Activated CD8-positive, alpha-beta T cell treated with anti-CD3 and anti-CD28 coated beads, Interleukin-2, amount 10 ng/mL, durations not matched to agents 7 days and 5 days (primary cell): ENCODE measurements at regions not wholly inside any gene's neighbourhood (a gene's known extent, or its start where the extent isn't known, plus 50 kb on each side); places are given as distances from the start of the nearest gene placed in this dataset.
A peak's percentile ranks its signal among the peaks of the same experiment; 100 is the strongest.

Source experiments
- ATAC-seq: fragments of 150-1000 bp; cut with Tn5 transposase; one replicate; pipeline ENCODE4 v1.10.0; 2021; ENCODE audit warnings: moderate library complexity
- CTCF ChIA-PET: fragments of 350-600 bp; sonication (Branson Sonifier 250); formaldehyde crosslinking; loops from one replicate; lab custom pipeline; 2021; ENCODE audit warnings: antibody characterized with exemption; lab: Charles Lee
- POLR2A ChIA-PET: fragments of 350-600 bp; sonication (Branson Sonifier 250); formaldehyde crosslinking; loops from one replicate; lab custom pipeline; 2021; ENCODE audit warnings: antibody characterized with exemption; lab: Charles Lee
- DNase-seq: peaks from one replicate; pipeline ENCODE4 v3.0.0-alpha.2; 2020
- H3K27ac Mint-ChIP-seq: one replicate; pipeline ENCODE4 v1.8.0; 2021; ENCODE audit warnings: mild to moderate bottlenecking, mixed read lengths
- H3K27me3 Mint-ChIP-seq: one replicate; pipeline ENCODE4 v1.8.0; 2021; ENCODE audit warnings: low read depth, mixed read lengths
- H3K36me3 Mint-ChIP-seq: one replicate; pipeline ENCODE4 v1.8.0; 2021; ENCODE audit warnings: low read depth, mixed read lengths
- H3K4me1 Mint-ChIP-seq: one replicate; pipeline ENCODE4 v1.8.0; 2021; ENCODE audit warnings: low read depth, mixed read lengths
- H3K4me3 Mint-ChIP-seq: one replicate; pipeline ENCODE4 v1.8.0; 2021; ENCODE audit warnings: mild to moderate bottlenecking, mixed read lengths
- H3K9me3 Mint-ChIP-seq: one replicate; pipeline ENCODE4 v1.8.0; 2022; ENCODE audit warnings: mixed read lengths; ENCODE audit not compliant: insufficient read depth

DNA sequence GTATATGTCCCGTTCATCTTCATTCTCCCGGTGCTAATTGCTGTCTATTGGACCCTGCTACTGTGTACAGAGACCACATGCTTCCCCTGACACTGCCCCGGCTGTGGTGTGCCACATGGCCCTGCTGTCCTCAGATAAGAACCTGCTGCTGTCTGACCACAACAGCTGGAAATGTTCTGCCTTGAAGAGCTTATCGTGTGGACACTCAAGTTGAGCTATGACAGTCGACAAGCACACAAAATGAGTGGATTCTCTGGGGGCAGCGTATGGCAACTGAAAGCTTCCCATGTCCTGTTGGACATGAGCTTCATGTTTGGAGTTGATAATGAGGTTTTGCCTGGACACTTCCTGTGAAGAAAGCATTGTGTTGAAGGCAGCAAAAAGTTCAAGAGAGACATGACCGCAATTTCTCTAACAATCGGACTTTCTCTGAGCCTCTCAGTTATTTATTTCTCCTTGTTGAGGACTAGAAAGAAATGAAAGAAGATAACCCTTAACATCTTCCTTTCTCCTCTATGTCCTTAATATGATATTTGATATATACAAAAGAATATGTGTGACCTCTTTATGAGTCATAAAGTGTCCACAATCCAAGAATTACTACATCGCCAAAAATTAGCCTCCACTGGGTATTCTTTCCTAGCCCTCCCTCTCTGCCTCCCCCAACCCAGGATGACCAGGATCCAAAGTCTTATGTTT, 187.1 kb upstream of the TCF21 start:
- ChIA-PET POLR2A (no interaction called here), CTCF (no interaction called here)
- DNase-seq (no peak), ATAC-seq (no peak)
- H3K4me3 Mint-ChIP-seq: no peak overlapping the region
- H3K9me3 Mint-ChIP-seq: no peaks in the 10 kb centered on the region
- H3K27ac Mint-ChIP-seq: no peak overlapping the region
- H3K27me3 Mint-ChIP-seq: peaks cover 9% of the 10 kb centered on the region
- no peaks in the 10 kb centered on the region for H3K36me3 Mint-ChIP-seq
- H3K4me1 Mint-ChIP-seq: no peaks in the 10 kb centered on the region

- Mint-ChIP-seq H3K27ac (no peak overlapping the region), H3K36me3 (no peaks in the 10 kb centered on the region), H3K27me3 (peaks cover 9% of the 10 kb centered on the region), H3K4me1 (peaks cover 8% of the 10 kb centered on the region), H3K4me3 (no peak overlapping the region), H3K9me3 (no peaks in the 10 kb centered on the region)
- DNase-seq (no peak), ATAC-seq (no peak)
- ChIA-PET POLR2A (no interaction called here), CTCF (no interaction called here)
Observed at GRCh38 chr6:133704371-133704770, 184.5 kb upstream of the TCF21 start.

GRCh38 chr6:133705066-133705465, 183.8 kb upstream of the TCF21 start:
- no peaks in the 10 kb centered on the region for H3K36me3 Mint-ChIP-seq
- ChIA-PET CTCF (no interaction called here), POLR2A (no interaction called here)
- no peak for ATAC-seq
- H3K27me3 Mint-ChIP-seq: peaks cover 9% of the 10 kb centered on the region
- no peak overlapping the region for H3K27ac Mint-ChIP-seq
- H3K9me3 Mint-ChIP-seq: no peaks in the 10 kb centered on the region
- H3K4me1 Mint-ChIP-seq: peaks cover 8% of the 10 kb centered on the region
- no peak for DNase-seq
- H3K4me3 Mint-ChIP-seq: no peak overlapping the region

DNA sequence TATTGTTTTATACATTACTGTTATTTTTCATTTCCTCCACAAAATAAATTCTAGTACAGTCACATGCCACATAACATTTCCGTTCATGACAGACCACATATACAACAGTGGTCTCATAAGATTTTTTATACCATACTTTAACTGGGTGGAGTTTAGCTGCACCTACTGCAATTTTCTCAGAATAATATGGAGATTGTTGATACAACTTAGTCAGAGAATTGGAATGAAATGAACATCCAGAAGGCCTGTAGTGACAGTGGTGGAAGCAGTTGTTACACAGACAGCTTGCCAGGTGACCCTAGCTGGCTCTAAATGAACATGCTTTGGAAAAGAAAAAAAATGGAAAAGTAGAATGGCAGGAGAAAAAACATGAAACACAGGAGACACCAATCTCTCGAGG, 183.2 kb upstream of the TCF21 start:
- Mint-ChIP-seq H3K36me3 (no peaks in the 10 kb centered on the region), H3K4me3 (no peak overlapping the region), H3K4me1 (peaks cover 8% of the 10 kb centered on the region), H3K27ac (no peak overlapping the region), H3K9me3 (no peaks in the 10 kb centered on the region), H3K27me3 (peaks cover 9% of the 10 kb centered on the region)
- ATAC-seq (no peak), DNase-seq (no peak)
- ChIA-PET CTCF (no interaction called here), POLR2A (no interaction called here)

DNA sequence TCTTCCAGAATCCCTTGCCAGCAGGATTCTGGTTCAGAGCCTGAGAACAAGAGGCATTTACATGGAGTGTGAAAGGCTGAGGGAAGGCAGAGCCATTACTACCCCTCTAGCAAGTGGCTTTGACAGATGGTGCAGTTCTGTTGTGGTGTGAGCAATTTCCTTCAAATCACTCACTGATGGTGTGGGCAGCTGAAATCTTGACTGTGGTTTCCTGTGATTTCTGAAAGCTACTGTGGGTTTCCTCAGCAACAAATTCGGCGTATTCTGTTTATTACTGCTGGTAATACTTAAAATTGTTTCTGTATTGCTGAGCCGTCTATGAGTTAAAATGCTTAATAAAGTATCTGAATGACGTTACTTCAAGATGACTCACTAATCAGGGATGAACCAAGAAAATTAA, 181.5 kb upstream of the TCF21 start:
- Mint-ChIP-seq H3K36me3 (no peaks in the 10 kb centered on the region), H3K27me3 (peaks cover 3% of the 10 kb centered on the region), H3K27ac (no peak overlapping the region), H3K9me3 (no peaks in the 10 kb centered on the region), H3K4me3 (no peak overlapping the region), H3K4me1 (peaks cover 8% of the 10 kb centered on the region)
- ATAC-seq (no peak), DNase-seq (peak; percentile 28)
- ChIA-PET CTCF (no interaction called here), POLR2A (no interaction called here)

GRCh38 chr6:133710826-133711225, 178.1 kb upstream of the TCF21 start:
- Mint-ChIP-seq H3K27ac (no peak overlapping the region), H3K27me3 (no peaks in the 10 kb centered on the region), H3K36me3 (no peaks in the 10 kb centered on the region), H3K4me3 (no peak overlapping the region), H3K9me3 (no peaks in the 10 kb centered on the region), H3K4me1 (peaks cover 12% of the 10 kb centered on the region)
- DNase-seq (no peak), ATAC-seq (no peak)
- ChIA-PET POLR2A (no interaction called here), CTCF (no interaction called here)

- H3K36me3 Mint-ChIP-seq: no peaks in the 10 kb centered on the region
- ChIA-PET POLR2A (no interaction called here), CTCF (no interaction called here)
- H3K27ac Mint-ChIP-seq: no peak overlapping the region
- H3K9me3 Mint-ChIP-seq: no peaks in the 10 kb centered on the region
- no peak overlapping the region for H3K4me3 Mint-ChIP-seq
- no peak for ATAC-seq
- no peak for DNase-seq
- H3K4me1 Mint-ChIP-seq: peaks cover 4% of the 10 kb centered on the region
- H3K27me3 Mint-ChIP-seq: peaks cover 4% of the 10 kb centered on the region
Observed at GRCh38 chr6:133715270-133715669, 173.6 kb upstream of the TCF21 start.

DNA sequence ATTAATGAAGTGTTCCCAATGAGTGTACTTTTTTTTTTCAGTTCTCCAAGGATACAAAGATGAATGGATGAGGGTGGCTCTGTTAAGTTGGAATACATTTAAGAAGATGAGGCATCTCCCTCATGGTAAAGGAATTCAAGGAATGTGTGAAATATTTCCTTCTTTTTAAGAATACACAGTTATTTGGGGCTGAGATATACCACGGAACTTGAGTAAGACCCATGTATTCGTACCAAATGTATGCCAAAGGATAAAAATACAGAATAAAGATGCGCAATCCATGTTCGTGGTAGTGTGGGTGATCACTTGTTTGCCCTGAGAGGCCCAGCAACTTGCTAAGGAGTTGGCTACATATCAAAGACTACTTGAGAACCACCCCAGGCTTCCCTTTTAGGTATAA, 164.2 kb upstream of the TCF21 start:
- H3K4me3 Mint-ChIP-seq: no peak overlapping the region
- peaks cover 4% of the 10 kb centered on the region for H3K27me3 Mint-ChIP-seq
- no peak overlapping the region for H3K27ac Mint-ChIP-seq
- no peaks in the 10 kb centered on the region for H3K9me3 Mint-ChIP-seq
- ATAC-seq (no peak), DNase-seq (no peak)
- ChIA-PET POLR2A (no interaction called here), CTCF (no interaction called here)
- no peaks in the 10 kb centered on the region for H3K36me3 Mint-ChIP-seq
- H3K4me1 Mint-ChIP-seq: no peaks in the 10 kb centered on the region

GRCh38 chr6:133726188-133726587, 162.7 kb upstream of the TCF21 start:
- H3K27me3 Mint-ChIP-seq: peaks cover 4% of the 10 kb centered on the region
- H3K4me1 Mint-ChIP-seq: no peaks in the 10 kb centered on the region
- ATAC-seq (no peak), DNase-seq (no peak)
- ChIA-PET CTCF (no interaction called here), POLR2A (no interaction called here)
- no peaks in the 10 kb centered on the region for H3K36me3 Mint-ChIP-seq
- H3K4me3 Mint-ChIP-seq: no peak overlapping the region
- H3K9me3 Mint-ChIP-seq: no peaks in the 10 kb centered on the region
- no peak overlapping the region for H3K27ac Mint-ChIP-seq

DNA sequence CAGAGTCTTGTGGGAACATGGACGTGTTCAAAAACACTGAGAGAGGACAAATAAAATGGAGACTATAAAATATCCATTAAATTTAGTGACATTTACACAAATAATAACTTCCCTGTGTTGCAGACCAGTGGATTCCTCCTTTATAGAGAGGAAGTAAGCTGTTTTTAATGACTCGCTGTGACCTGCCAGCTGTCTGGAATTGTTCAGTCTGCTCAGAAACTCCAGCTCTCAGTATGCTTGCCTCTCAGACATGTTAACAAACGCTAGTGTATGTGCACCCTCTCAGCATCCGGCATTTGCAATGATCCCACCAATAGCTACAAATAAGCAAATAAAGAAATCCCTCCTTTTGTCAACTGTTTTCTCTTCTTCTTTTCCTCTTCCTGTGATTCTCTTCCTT, 158.0 kb upstream of the TCF21 start:
- ATAC-seq (no peak), DNase-seq (no peak)
- Mint-ChIP-seq H3K36me3 (no peaks in the 10 kb centered on the region), H3K4me1 (no peaks in the 10 kb centered on the region), H3K9me3 (no peaks in the 10 kb centered on the region), H3K4me3 (no peak overlapping the region), H3K27ac (no peak overlapping the region), H3K27me3 (no peaks in the 10 kb centered on the region)
- POLR2A ChIA-PET: no interaction called here
- CTCF ChIA-PET: no interaction called here

- POLR2A ChIA-PET: no interaction called here
- Mint-ChIP-seq H3K9me3 (no peaks in the 10 kb centered on the region), H3K36me3 (no peaks in the 10 kb centered on the region), H3K4me1 (no peaks in the 10 kb centered on the region), H3K4me3 (no peak overlapping the region), H3K27ac (no peak overlapping the region), H3K27me3 (no peaks in the 10 kb centered on the region)
- no peak for DNase-seq
- CTCF ChIA-PET: no interaction called here
- no peak for ATAC-seq
Observed at GRCh38 chr6:133740218-133740617, 148.7 kb upstream of the TCF21 start.

GRCh38 chr6:133740816-133741215, 148.1 kb upstream of the TCF21 start:
- H3K27me3 Mint-ChIP-seq: no peaks in the 10 kb centered on the region
- H3K4me3 Mint-ChIP-seq: no peak overlapping the region
- ChIA-PET CTCF (no interaction called here), POLR2A (no interaction called here)
- H3K27ac Mint-ChIP-seq: no peak overlapping the region
- no peaks in the 10 kb centered on the region for H3K4me1 Mint-ChIP-seq
- ATAC-seq: no peak
- no peaks in the 10 kb centered on the region for H3K36me3 Mint-ChIP-seq
- no peak for DNase-seq
- H3K9me3 Mint-ChIP-seq: no peaks in the 10 kb centered on the region

GRCh38 chr6:133741375-133741861, 147.5 kb upstream of the TCF21 start:
- H3K4me3 Mint-ChIP-seq: no peak overlapping the region
- ATAC-seq: no peak
- H3K36me3 Mint-ChIP-seq: no peaks in the 10 kb centered on the region
- no peaks in the 10 kb centered on the region for H3K9me3 Mint-ChIP-seq
- H3K27ac Mint-ChIP-seq: no peak overlapping the region
- no peaks in the 10 kb centered on the region for H3K4me1 Mint-ChIP-seq
- DNase-seq: no peak
- H3K27me3 Mint-ChIP-seq: no peaks in the 10 kb centered on the region
- POLR2A ChIA-PET: no interaction called here
- CTCF ChIA-PET: no interaction called here
